SH-SY5Y (cell line): ENCODE measurements at regions not wholly inside any gene's neighbourhood (a gene's known extent, or its start where the extent isn't known, plus 50 kb on each side); places are given as distances from the start of the nearest gene placed in this dataset.

ENCODE experiments used
- GATA2 ChIP-seq: IDR thresholded peaks from 2 replicates; pipeline ENCODE4 v1.6.1; 2011; ENCODE audit warnings: mild to moderate bottlenecking, low read depth, low read length
- GATA3 ChIP-seq: IDR thresholded peaks from 2 replicates; pipeline ENCODE4 v1.6.1; 2011; ENCODE audit warnings: low read depth, mild to moderate bottlenecking, low read length, moderate library complexity

GRCh38 chr2:215738351-215738750 lies 275.0 kb downstream of the MREG start:
- TF ChIP-seq GATA2 = no peak
- no peak for TF ChIP-seq GATA3
